Activated CD4-positive, alpha-beta T cell treated with anti-CD3 and anti-CD28 coated beads, Interleukin-2, amount 10 ng/mL, durations not matched to agents 7 days and 5 days (primary cell): ENCODE measurements at regions not wholly inside any gene's neighbourhood (a gene's known extent, or its start where the extent isn't known, plus 50 kb on each side); places are given as distances from the start of the nearest gene placed in this dataset.

Source experiments
- CTCF ChIA-PET: fragments of 350-600 bp; sonication (Branson Sonifier 250); formaldehyde crosslinking; loops from one replicate; lab custom pipeline; 2021; ENCODE audit warnings: antibody characterized with exemption; lab: Charles Lee
- POLR2A ChIA-PET: fragments of 350-600 bp; sonication (Branson Sonifier 250); formaldehyde crosslinking; loops from one replicate; lab custom pipeline; 2021; ENCODE audit warnings: antibody characterized with exemption; lab: Charles Lee
- DNase-seq: peaks from one replicate; pipeline ENCODE4 v3.0.0-alpha.2; 2020
- H3K27ac Mint-ChIP-seq: one replicate; pipeline ENCODE4 v1.8.0; 2021; ENCODE audit warnings: mild to moderate bottlenecking, moderate library complexity, mixed read lengths
- H3K27me3 Mint-ChIP-seq: one replicate; pipeline ENCODE4 v1.8.0; 2021; ENCODE audit warnings: mixed read lengths
- H3K36me3 Mint-ChIP-seq: one replicate; pipeline ENCODE4 v1.8.0; 2021; ENCODE audit warnings: low read depth, mixed read lengths
- H3K4me1 Mint-ChIP-seq: one replicate; pipeline ENCODE4 v1.8.0; 2021; ENCODE audit warnings: mixed read lengths
- H3K4me3 Mint-ChIP-seq: one replicate; pipeline ENCODE4 v1.8.0; 2021; ENCODE audit warnings: mild to moderate bottlenecking, moderate library complexity, mixed read lengths
- H3K9me3 Mint-ChIP-seq: one replicate; pipeline ENCODE4 v1.8.0; 2021; ENCODE audit warnings: mixed read lengths

DNA sequence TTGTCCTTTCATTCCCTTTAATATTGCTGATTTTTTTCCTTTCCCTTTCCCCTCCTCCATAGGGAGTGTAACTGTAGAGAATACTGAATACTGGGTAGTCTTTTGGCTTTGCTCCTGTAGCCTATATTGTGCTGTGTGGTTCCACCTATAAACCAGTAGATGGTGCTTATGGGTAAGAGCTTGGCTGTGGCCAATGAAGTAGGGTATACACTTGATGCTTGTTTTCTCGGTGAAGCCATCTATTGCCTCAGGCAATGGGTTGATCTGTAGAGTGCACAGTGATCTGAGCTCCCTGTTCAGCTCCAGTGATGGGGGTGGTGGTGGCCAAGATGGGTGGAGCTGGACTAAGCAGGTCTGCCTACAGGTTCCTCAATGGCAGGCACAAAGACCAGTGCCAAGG, 203.3 kb upstream of the IMPG1 start:
- H3K9me3 Mint-ChIP-seq: peaks cover 19% of the 10 kb centered on the region
- no peak for DNase-seq
- H3K27ac Mint-ChIP-seq: no peak overlapping the region
- H3K36me3 Mint-ChIP-seq: no peaks in the 10 kb centered on the region
- CTCF ChIA-PET: no interaction called here
- no peaks in the 10 kb centered on the region for H3K27me3 Mint-ChIP-seq
- no peak overlapping the region for H3K4me3 Mint-ChIP-seq
- no peaks in the 10 kb centered on the region for H3K4me1 Mint-ChIP-seq
- POLR2A ChIA-PET: no interaction called here

DNA sequence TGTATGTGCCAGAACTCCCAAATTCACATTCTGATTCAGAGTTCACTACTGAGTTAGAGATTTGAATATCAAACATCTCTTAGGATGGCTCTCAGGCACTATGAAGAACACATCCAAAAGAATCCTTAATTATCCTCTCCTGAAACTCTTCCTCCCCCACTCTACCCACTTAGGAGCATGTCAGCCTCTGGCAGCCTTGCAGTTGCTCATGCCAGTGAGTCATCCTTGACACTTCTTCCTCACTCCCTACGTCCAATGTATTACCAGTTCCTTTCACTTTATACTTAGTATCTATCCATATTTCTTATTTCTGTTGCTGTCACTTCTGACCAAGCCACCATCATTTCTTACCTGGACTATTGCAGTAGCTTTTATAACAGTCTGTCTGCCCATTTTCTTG, 192.0 kb upstream of the IMPG1 start:
- CTCF ChIA-PET: no interaction called here
- Mint-ChIP-seq H3K4me1 (no peaks in the 10 kb centered on the region), H3K36me3 (no peaks in the 10 kb centered on the region), H3K9me3 (peaks cover 42% of the 10 kb centered on the region), H3K4me3 (no peak overlapping the region), H3K27ac (no peak overlapping the region), H3K27me3 (no peaks in the 10 kb centered on the region)
- POLR2A ChIA-PET: no interaction called here
- DNase-seq: no peak

- no peaks in the 10 kb centered on the region for H3K36me3 Mint-ChIP-seq
- no peak overlapping the region for H3K4me3 Mint-ChIP-seq
- ChIA-PET CTCF (no interaction called here), POLR2A (no interaction called here)
- DNase-seq: no peak
- H3K27ac Mint-ChIP-seq: no peak overlapping the region
- peaks cover 44% of the 10 kb centered on the region for H3K9me3 Mint-ChIP-seq
- no peaks in the 10 kb centered on the region for H3K4me1 Mint-ChIP-seq
- H3K27me3 Mint-ChIP-seq: no peaks in the 10 kb centered on the region
Measured at GRCh38 chr6:76262240-76262639, 189.8 kb upstream of the IMPG1 start.

DNA sequence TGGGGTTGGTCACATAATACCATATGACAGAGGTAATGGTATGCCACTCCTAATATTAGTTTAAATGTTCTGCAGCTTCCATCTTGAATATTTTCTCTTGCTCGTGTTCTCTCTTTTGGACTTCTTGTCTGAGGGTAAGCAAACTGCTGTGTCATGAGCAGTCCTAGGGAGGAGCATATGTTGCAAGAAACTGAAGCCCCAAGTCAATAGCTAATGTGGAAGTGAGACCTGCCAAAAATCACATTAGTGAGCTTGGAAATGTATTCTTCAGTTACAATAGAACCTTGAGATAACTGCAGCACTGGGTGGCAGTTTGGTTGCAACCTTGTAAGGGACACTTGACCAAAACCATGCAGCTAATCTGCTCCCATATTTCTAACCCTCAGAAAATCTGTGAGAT, 178.2 kb upstream of the IMPG1 start:
- no peak for DNase-seq
- peaks cover 8% of the 10 kb centered on the region for H3K9me3 Mint-ChIP-seq
- no peaks in the 10 kb centered on the region for H3K36me3 Mint-ChIP-seq
- no peak overlapping the region for H3K4me3 Mint-ChIP-seq
- H3K4me1 Mint-ChIP-seq: no peaks in the 10 kb centered on the region
- H3K27me3 Mint-ChIP-seq: no peaks in the 10 kb centered on the region
- ChIA-PET CTCF (no interaction called here), POLR2A (no interaction called here)
- H3K27ac Mint-ChIP-seq: no peak overlapping the region

- H3K4me3 Mint-ChIP-seq: no peak overlapping the region
- no peak overlapping the region for H3K27ac Mint-ChIP-seq
- ChIA-PET POLR2A (no interaction called here), CTCF (interaction anchor here (0.9 kb wide), 1 partner anchor 12 kb away, joined by 3 read pairs; no protein-coding TSS in a partner anchor)
- H3K9me3 Mint-ChIP-seq: peaks cover 6% of the 10 kb centered on the region
- H3K36me3 Mint-ChIP-seq: no peaks in the 10 kb centered on the region
- no peaks in the 10 kb centered on the region for H3K4me1 Mint-ChIP-seq
- no peak for DNase-seq
- H3K27me3 Mint-ChIP-seq: no peaks in the 10 kb centered on the region
Measured at GRCh38 chr6:76247527-76247926, 175.1 kb upstream of the IMPG1 start.

- H3K27ac Mint-ChIP-seq: no peak overlapping the region
- no peaks in the 10 kb centered on the region for H3K36me3 Mint-ChIP-seq
- ChIA-PET POLR2A (no interaction called here), CTCF (no interaction called here)
- no peak overlapping the region for H3K4me3 Mint-ChIP-seq
- no peaks in the 10 kb centered on the region for H3K27me3 Mint-ChIP-seq
- H3K4me1 Mint-ChIP-seq: no peaks in the 10 kb centered on the region
- peaks cover 12% of the 10 kb centered on the region for H3K9me3 Mint-ChIP-seq
- no peak for DNase-seq
Measured at GRCh38 chr6:76240092-76240491, 167.6 kb upstream of the IMPG1 start.

- Mint-ChIP-seq H3K27me3 (no peaks in the 10 kb centered on the region), H3K36me3 (no peaks in the 10 kb centered on the region), H3K9me3 (peaks cover 4% of the 10 kb centered on the region), H3K4me1 (no peaks in the 10 kb centered on the region), H3K27ac (no peak overlapping the region), H3K4me3 (no peak overlapping the region)
- ChIA-PET POLR2A (no interaction called here), CTCF (no interaction called here)
- no peak for DNase-seq
Measured at GRCh38 chr6:76230711-76231110, 158.2 kb upstream of the IMPG1 start.

- no peak overlapping the region for H3K27ac Mint-ChIP-seq
- CTCF ChIA-PET: no interaction called here
- H3K9me3 Mint-ChIP-seq: peaks cover 5% of the 10 kb centered on the region
Measured at GRCh38 chr6:76222189-76222588, 149.7 kb upstream of the IMPG1 start.

GRCh38 chr6:76221525-76221924, 149.1 kb upstream of the IMPG1 start:
- DNase-seq: no peak
- Mint-ChIP-seq H3K9me3 (peaks cover 5% of the 10 kb centered on the region), H3K27me3 (no peaks in the 10 kb centered on the region), H3K36me3 (no peaks in the 10 kb centered on the region), H3K27ac (no peak overlapping the region), H3K4me1 (no peaks in the 10 kb centered on the region), H3K4me3 (no peak overlapping the region)
- CTCF ChIA-PET: no interaction called here
- POLR2A ChIA-PET: no interaction called here

More at GRCh38 chr6:76222189-76222588, 149.7 kb upstream of the IMPG1 start:
- Mint-ChIP-seq H3K4me1 (no peaks in the 10 kb centered on the region), H3K36me3 (no peaks in the 10 kb centered on the region), H3K4me3 (no peak overlapping the region), H3K27me3 (no peaks in the 10 kb centered on the region)
- DNase-seq: no peak
- POLR2A ChIA-PET: no interaction called here

DNA sequence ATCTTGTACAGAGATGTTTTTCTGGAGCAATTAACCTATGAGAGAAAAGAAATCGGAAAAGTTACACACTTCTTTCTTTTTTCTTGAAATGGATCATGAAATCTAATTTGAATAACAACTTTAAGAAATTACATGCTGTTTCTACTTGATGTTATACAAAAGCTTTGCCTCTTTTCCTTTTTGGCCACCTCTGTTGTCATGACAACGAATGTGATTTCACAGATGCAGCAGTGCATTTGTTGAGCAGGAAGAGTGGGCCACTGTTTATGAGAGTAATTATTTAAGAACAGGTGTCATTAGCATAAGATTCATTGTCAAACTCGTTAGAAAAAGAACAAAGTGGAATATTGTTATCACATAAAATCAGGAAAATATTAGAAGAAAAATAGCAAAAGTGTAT, 148.3 kb upstream of the IMPG1 start:
- Mint-ChIP-seq H3K27me3 (no peaks in the 10 kb centered on the region), H3K4me3 (no peak overlapping the region), H3K4me1 (no peaks in the 10 kb centered on the region), H3K36me3 (no peaks in the 10 kb centered on the region), H3K9me3 (peaks cover 5% of the 10 kb centered on the region), H3K27ac (no peak overlapping the region)
- no peak for DNase-seq
- CTCF ChIA-PET: no interaction called here
- POLR2A ChIA-PET: no interaction called here

GRCh38 chr6:76217606-76218005, 145.1 kb upstream of the IMPG1 start:
- Mint-ChIP-seq H3K27ac (no peak overlapping the region), H3K9me3 (peaks cover 9% of the 10 kb centered on the region), H3K27me3 (no peaks in the 10 kb centered on the region), H3K4me1 (no peaks in the 10 kb centered on the region), H3K36me3 (no peaks in the 10 kb centered on the region), H3K4me3 (no peak overlapping the region)
- POLR2A ChIA-PET: no interaction called here
- no peak for DNase-seq
- CTCF ChIA-PET: no interaction called here

GRCh38 chr6:76214546-76214945, 142.1 kb upstream of the IMPG1 start:
- no peak for DNase-seq
- H3K36me3 Mint-ChIP-seq: no peaks in the 10 kb centered on the region
- H3K4me3 Mint-ChIP-seq: no peak overlapping the region
- peaks cover 11% of the 10 kb centered on the region for H3K9me3 Mint-ChIP-seq
- H3K27me3 Mint-ChIP-seq: no peaks in the 10 kb centered on the region
- CTCF ChIA-PET: no interaction called here
- POLR2A ChIA-PET: no interaction called here
- H3K4me1 Mint-ChIP-seq: no peaks in the 10 kb centered on the region
- no peak overlapping the region for H3K27ac Mint-ChIP-seq

DNA sequence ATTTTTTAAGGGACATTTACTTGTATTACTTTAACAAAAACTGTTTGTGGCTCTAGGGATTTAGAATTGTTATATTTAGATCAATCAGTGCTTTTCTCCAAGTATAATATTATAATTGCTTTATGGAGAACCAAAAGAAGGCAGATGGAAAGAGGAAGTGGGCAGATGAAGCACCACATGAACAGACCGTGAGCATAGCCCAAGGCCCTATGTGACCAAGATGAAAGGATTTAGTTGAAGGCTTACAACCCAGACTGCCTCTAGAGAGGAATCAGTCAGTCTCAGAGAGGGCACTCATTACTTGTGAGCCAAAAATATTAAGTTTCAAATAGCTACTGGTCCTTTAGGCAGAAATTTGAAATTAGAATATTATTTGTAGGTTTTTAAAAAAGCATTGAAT, 102.3 kb upstream of the IMPG1 start:
- no peak overlapping the region for H3K4me3 Mint-ChIP-seq
- ChIA-PET POLR2A (no interaction called here), CTCF (no interaction called here)
- H3K36me3 Mint-ChIP-seq: no peaks in the 10 kb centered on the region
- no peak for DNase-seq
- no peaks in the 10 kb centered on the region for H3K4me1 Mint-ChIP-seq
- peaks cover 14% of the 10 kb centered on the region for H3K9me3 Mint-ChIP-seq
- no peak overlapping the region for H3K27ac Mint-ChIP-seq
- no peaks in the 10 kb centered on the region for H3K27me3 Mint-ChIP-seq

DNA sequence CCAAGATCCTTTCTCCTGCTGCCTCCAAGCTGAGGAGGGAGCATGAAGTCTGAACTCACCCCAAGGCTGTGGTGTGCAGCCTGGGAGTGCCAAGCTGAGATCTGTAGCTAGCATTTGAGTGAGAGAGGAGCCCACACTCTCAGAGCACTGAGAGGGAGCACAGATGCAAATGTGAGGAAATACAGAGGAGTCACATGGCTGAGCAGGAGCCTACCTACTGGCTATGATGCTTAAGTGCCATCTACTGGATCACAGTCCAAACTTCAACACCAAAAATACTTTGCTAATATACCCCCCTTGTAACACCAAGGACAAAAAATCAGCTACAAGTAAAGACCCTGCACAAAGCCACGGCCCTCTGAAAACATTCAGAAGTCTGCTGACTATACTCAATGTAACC, 94.4 kb upstream of the IMPG1 start:
- ChIA-PET CTCF (no interaction called here), POLR2A (no interaction called here)
- Mint-ChIP-seq H3K9me3 (peaks cover 25% of the 10 kb centered on the region), H3K27me3 (no peaks in the 10 kb centered on the region), H3K4me3 (no peak overlapping the region), H3K27ac (no peak overlapping the region), H3K4me1 (no peaks in the 10 kb centered on the region), H3K36me3 (no peaks in the 10 kb centered on the region)
- DNase-seq: no peak
